HEK293 (cell line): ENCODE measurements at regions not wholly inside any gene's neighbourhood (a gene's known extent, or its start where the extent isn't known, plus 50 kb on each side); places are given as distances from the start of the nearest gene placed in this dataset.

Experiments used
- CTCF ChIA-PET: fragments of 350-600 bp; formaldehyde crosslinking; extraction: SDS; loops from one replicate; lab custom pipeline; 2021; ENCODE audit warnings: antibody characterized with exemption; lab: Yijun Ruan, JAX
- POLR2A ChIA-PET: fragments of 300-600 bp; formaldehyde crosslinking; extraction: SDS; loops from one replicate; lab custom pipeline; 2020; ENCODE audit warnings: antibody characterized with exemption, inconsistent platforms; lab: Yijun Ruan, JAX
- H3K27ac ChIP-seq: fragments of 200-500 bp; sonication (Bioruptor generic); 2 replicates; pipeline ENCODE4 v1.5.1; 2014; ENCODE audit warnings: low read depth, low read length, control low read depth, inconsistent platforms; ENCODE audit errors: extremely low read depth
- H3K36me3 ChIP-seq, 2 experiments: fragments of 200-500 bp in 1 of 2; sonication (Bioruptor generic) in 1 of 2; 1 replicate in 1 of 2; 2 replicates in 1 of 2; pipeline ENCODE4 v1.5.1; 2014 to 2017; ENCODE audit warnings: inconsistent platforms in 2 of 2, low read length in 2 of 2; ENCODE audit not compliant: control insufficient read depth in 2 of 2, insufficient read depth in 1 of 2
- H3K4me1 ChIP-seq: fragments of 200-500 bp; sonication (Bioruptor generic); 2 replicates; pipeline ENCODE4 v1.5.1; 2014; ENCODE audit warnings: mild to moderate bottlenecking, low read length, inconsistent platforms; ENCODE audit not compliant: control insufficient read depth, insufficient read depth
- H3K4me3 ChIP-seq: 2 replicates; pipeline ENCODE4 v1.5.1; 2011; ENCODE audit warnings: low read depth, mild to moderate bottlenecking, control low read depth, low read length, moderate library complexity
- H3K9me3 ChIP-seq: fragments of 200-500 bp; sonication (Bioruptor generic); 2 replicates; pipeline ENCODE4 v1.5.1; 2014; ENCODE audit warnings: low read depth, low read length, inconsistent platforms; ENCODE audit not compliant: control insufficient read depth, insufficient read depth
- SP7 ChIP-seq: fragments of 450-650 bp; formaldehyde crosslinking; IDR thresholded peaks from 2 replicates; pipeline ENCODE4 v1.5.1; 2016; ENCODE audit warnings: missing biosample characterization, missing genetic modification characterization
- TRIM28 ChIP-seq: IDR thresholded peaks from 2 replicates; pipeline ENCODE4 v1.6.1; 2011; ENCODE audit warnings: low read length, control low read depth, borderline replicate concordance
- ZBTB21 ChIP-seq: fragments of 450-650 bp; formaldehyde crosslinking; IDR thresholded peaks from 2 replicates; pipeline ENCODE4 v1.5.1; 2017; ENCODE audit warnings: missing biosample characterization, missing genetic modification characterization
- ZIC2 ChIP-seq: fragments of 450-650 bp; formaldehyde crosslinking; IDR thresholded peaks from 2 replicates; pipeline ENCODE4 v1.5.1; 2016; ENCODE audit warnings: missing biosample characterization, missing genetic modification characterization
- ZNF132 ChIP-seq: fragments of 450-650 bp; formaldehyde crosslinking; IDR thresholded peaks from 2 replicates; pipeline ENCODE4 v1.5.1; 2017; ENCODE audit warnings: missing biosample characterization, missing genetic modification characterization, borderline replicate concordance
- ZNF146 ChIP-seq: fragments of 450-650 bp; formaldehyde crosslinking; IDR thresholded peaks from 2 replicates; pipeline ENCODE4 v1.5.1; 2016; ENCODE audit warnings: missing biosample characterization, missing genetic modification characterization
- ZNF155 ChIP-seq: fragments of 450-650 bp; formaldehyde crosslinking; IDR thresholded peaks from 2 replicates; pipeline ENCODE4 v1.5.1; 2016; ENCODE audit warnings: missing biosample characterization, missing genetic modification characterization
- ZNF157 ChIP-seq: fragments of 450-650 bp; formaldehyde crosslinking; IDR thresholded peaks from 2 replicates; pipeline ENCODE4 v1.5.1; 2016; ENCODE audit warnings: missing biosample characterization, missing genetic modification characterization
- ZNF23 ChIP-seq: fragments of 450-650 bp; formaldehyde crosslinking; IDR thresholded peaks from 2 replicates; pipeline ENCODE4 v1.5.1; 2016; ENCODE audit warnings: missing biosample characterization, missing genetic modification characterization, borderline replicate concordance
- ZNF239 ChIP-seq: fragments of 450-650 bp; formaldehyde crosslinking; IDR thresholded peaks from 2 replicates; pipeline ENCODE4 v1.5.1; 2016; ENCODE audit warnings: missing biosample characterization, missing genetic modification characterization
- ZNF548 ChIP-seq: fragments of 450-650 bp; formaldehyde crosslinking; IDR thresholded peaks from 2 replicates; pipeline ENCODE4 v1.5.1; 2016; ENCODE audit warnings: missing biosample characterization, missing genetic modification characterization
- ZNF654 ChIP-seq: fragments of 450-650 bp; formaldehyde crosslinking; IDR thresholded peaks from 2 replicates; pipeline ENCODE4 v1.5.1; 2016; ENCODE audit warnings: low read depth, missing biosample characterization, missing genetic modification characterization
- ZNF701 ChIP-seq: fragments of 450-650 bp; formaldehyde crosslinking; IDR thresholded peaks from 2 replicates; pipeline ENCODE4 v1.5.1; 2016; ENCODE audit warnings: missing biosample characterization, missing genetic modification characterization
- ZNF837 ChIP-seq: fragments of 450-650 bp; formaldehyde crosslinking; IDR thresholded peaks from 2 replicates; pipeline ENCODE4 v1.5.1; 2016; ENCODE audit warnings: missing biosample characterization, missing genetic modification characterization
- ZNF843 ChIP-seq: fragments of 450-650 bp; formaldehyde crosslinking; IDR thresholded peaks from 2 replicates; pipeline ENCODE4 v1.5.1; 2016; ENCODE audit warnings: missing biosample characterization, missing genetic modification characterization
- ZXDB ChIP-seq: fragments of 450-650 bp; formaldehyde crosslinking; IDR thresholded peaks from 2 replicates; pipeline ENCODE4 v1.5.1; 2016; ENCODE audit warnings: missing biosample characterization, missing genetic modification characterization
- TF ChIP-seq, protein P1 (sequence below): fragments of 450-650 bp; formaldehyde crosslinking; IDR thresholded peaks from 2 replicates; pipeline ENCODE4 v1.5.1; 2017; ENCODE audit warnings: missing biosample characterization, missing genetic modification characterization
- TF ChIP-seq, protein P2 (sequence below): fragments of 450-650 bp; formaldehyde crosslinking; conservative IDR thresholded peaks from 2 replicates; pipeline ENCODE4 v1.5.1; 2016; ENCODE audit warnings: low read depth, missing biosample characterization, missing genetic modification characterization
- TF ChIP-seq, protein P3 (sequence below): fragments of 450-650 bp; formaldehyde crosslinking; IDR thresholded peaks from 2 replicates; pipeline ENCODE4 v1.5.1; 2016; ENCODE audit warnings: missing biosample characterization, missing genetic modification characterization, borderline replicate concordance
- TF ChIP-seq, protein P4 (sequence below): fragments of 450-650 bp; formaldehyde crosslinking; IDR thresholded peaks from 2 replicates; pipeline ENCODE4 v1.5.1; 2016; ENCODE audit warnings: missing biosample characterization, missing genetic modification characterization, borderline replicate concordance

DNA sequence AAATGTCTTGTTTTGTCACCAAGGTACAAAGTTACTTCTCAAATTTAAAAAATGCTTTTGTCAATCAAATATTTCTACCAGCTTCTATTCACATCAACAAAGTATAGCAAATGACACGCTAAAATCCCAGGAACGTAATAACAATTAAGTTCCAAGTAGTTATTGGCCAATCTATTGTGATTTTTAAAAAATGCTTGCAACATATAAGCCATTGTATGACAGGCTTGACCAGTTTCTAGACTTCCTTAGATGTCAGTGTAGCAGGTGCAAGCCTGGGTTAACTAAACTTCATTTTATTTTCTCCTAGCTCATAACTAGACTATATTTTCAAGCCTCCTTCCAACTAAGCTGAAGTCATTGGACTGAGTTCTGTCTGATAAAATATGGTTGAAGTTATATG lies 494.5 kb upstream of the PKN2 start (continued):
- TF ChIP-seq, protein P1, sequence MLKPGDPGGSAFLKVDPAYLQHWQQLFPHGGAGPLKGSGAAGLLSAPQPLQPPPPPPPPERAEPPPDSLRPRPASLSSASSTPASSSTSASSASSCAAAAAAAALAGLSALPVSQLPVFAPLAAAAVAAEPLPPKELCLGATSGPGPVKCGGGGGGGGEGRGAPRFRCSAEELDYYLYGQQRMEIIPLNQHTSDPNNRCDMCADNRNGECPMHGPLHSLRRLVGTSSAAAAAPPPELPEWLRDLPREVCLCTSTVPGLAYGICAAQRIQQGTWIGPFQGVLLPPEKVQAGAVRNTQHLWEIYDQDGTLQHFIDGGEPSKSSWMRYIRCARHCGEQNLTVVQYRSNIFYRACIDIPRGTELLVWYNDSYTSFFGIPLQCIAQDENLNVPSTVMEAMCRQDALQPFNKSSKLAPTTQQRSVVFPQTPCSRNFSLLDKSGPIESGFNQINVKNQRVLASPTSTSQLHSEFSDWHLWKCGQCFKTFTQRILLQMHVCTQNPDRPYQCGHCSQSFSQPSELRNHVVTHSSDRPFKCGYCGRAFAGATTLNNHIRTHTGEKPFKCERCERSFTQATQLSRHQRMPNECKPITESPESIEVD (tag by site-specific recombination) = no peak
- TF ChIP-seq, protein P2, sequence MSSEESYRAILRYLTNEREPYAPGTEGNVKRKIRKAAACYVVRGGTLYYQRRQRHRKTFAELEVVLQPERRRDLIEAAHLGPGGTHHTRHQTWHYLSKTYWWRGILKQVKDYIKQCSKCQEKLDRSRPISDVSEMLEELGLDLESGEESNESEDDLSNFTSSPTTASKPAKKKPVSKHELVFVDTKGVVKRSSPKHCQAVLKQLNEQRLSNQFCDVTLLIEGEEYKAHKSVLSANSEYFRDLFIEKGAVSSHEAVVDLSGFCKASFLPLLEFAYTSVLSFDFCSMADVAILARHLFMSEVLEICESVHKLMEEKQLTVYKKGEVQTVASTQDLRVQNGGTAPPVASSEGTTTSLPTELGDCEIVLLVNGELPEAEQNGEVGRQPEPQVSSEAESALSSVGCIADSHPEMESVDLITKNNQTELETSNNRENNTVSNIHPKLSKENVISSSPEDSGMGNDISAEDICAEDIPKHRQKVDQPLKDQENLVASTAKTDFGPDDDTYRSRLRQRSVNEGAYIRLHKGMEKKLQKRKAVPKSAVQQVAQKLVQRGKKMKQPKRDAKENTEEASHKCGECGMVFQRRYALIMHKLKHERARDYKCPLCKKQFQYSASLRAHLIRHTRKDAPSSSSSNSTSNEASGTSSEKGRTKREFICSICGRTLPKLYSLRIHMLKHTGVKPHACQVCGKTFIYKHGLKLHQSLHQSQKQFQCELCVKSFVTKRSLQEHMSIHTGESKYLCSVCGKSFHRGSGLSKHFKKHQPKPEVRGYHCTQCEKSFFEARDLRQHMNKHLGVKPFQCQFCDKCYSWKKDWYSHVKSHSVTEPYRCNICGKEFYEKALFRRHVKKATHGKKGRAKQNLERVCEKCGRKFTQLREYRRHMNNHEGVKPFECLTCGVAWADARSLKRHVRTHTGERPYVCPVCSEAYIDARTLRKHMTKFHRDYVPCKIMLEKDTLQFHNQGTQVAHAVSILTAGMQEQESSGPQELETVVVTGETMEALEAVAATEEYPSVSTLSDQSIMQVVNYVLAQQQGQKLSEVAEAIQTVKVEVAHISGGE (tag by site-specific recombination) = no peak
- TF ChIP-seq, all 188 proteins: peak for 0

DNA sequence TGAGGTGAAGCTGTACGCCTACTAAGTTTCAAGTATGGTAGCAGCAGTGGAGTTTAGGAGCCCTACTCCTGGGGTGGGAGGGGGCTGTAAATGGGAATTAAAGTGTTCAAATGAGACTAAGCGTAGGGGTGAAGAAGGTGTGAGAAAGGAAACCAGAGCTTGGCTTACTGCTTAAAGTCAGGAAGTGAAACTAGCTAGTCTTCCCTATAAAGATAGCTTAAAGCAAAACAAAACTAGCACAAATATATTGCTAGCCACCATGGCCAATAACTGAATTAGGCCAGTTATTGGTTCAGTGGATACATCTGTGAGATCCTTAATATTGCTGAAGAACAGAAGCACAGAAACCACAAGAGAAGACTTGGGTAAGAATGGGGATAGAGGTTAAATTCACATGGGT lies 492.2 kb upstream of the PKN2 start:
- CTCF ChIA-PET = interaction anchor here (1.7 kb wide), 1 partner anchor 12 kb away, joined by 9 read pairs; no protein-coding TSS in a partner anchor

DNA sequence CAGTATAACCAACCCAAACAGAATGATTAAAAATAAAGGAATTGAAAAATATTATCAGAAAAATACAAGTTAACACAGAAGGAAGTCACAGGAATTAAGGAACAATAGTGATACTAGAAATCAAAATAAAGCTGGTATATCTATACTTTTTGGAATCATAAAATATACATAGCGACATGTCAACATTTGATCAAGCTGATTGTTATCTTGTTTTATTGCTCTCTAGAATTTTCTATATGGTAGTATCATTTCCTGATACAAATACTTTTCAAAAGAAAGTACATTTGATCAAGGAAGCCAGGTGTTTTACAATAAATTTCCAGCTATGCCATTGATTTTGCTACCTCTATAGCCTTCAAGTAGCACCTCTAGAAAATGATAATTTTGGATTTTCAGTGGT lies 489.5 kb upstream of the PKN2 start:
- Histone ChIP-seq H3K4me1 (no peaks in the 10 kb centered on the region), H3K36me3 (no peaks in the 10 kb centered on the region), H3K27ac (no peak overlapping the region), H3K9me3 (no peaks in the 10 kb centered on the region), H3K4me3 (no peak overlapping the region)
- ChIA-PET POLR2A (no interaction called here), CTCF (interaction anchor here (0.6 to 1.5 kb wide), 4 partner anchors 9 to 867 kb away, joined by 3 to 6 read pairs (median 4); no protein-coding TSS in a partner anchor)
- TF ChIP-seq ZNF155 (no peak), ZNF157 (tag by site-specific recombination) (no peak), ZXDB (tag by site-specific recombination) (no peak), ZBTB21 (tag by site-specific recombination) (no peak), ZNF132 (tag by site-specific recombination) (no peak), TRIM28 (no peak), ZNF146 (tag by site-specific recombination) (no peak), SP7 (tag by site-specific recombination) (no peak), ZNF654 (tag by site-specific recombination) (no peak), ZNF837 (tag by site-specific recombination) (no peak), ZNF843 (tag by site-specific recombination) (no peak), ZIC2 (tag by site-specific recombination) (no peak), ZNF701 (tag by site-specific recombination) (no peak), ZNF548 (tag by site-specific recombination) (no peak), ZNF23 (tag by site-specific recombination) (no peak)
- TF ChIP-seq, protein P3, sequence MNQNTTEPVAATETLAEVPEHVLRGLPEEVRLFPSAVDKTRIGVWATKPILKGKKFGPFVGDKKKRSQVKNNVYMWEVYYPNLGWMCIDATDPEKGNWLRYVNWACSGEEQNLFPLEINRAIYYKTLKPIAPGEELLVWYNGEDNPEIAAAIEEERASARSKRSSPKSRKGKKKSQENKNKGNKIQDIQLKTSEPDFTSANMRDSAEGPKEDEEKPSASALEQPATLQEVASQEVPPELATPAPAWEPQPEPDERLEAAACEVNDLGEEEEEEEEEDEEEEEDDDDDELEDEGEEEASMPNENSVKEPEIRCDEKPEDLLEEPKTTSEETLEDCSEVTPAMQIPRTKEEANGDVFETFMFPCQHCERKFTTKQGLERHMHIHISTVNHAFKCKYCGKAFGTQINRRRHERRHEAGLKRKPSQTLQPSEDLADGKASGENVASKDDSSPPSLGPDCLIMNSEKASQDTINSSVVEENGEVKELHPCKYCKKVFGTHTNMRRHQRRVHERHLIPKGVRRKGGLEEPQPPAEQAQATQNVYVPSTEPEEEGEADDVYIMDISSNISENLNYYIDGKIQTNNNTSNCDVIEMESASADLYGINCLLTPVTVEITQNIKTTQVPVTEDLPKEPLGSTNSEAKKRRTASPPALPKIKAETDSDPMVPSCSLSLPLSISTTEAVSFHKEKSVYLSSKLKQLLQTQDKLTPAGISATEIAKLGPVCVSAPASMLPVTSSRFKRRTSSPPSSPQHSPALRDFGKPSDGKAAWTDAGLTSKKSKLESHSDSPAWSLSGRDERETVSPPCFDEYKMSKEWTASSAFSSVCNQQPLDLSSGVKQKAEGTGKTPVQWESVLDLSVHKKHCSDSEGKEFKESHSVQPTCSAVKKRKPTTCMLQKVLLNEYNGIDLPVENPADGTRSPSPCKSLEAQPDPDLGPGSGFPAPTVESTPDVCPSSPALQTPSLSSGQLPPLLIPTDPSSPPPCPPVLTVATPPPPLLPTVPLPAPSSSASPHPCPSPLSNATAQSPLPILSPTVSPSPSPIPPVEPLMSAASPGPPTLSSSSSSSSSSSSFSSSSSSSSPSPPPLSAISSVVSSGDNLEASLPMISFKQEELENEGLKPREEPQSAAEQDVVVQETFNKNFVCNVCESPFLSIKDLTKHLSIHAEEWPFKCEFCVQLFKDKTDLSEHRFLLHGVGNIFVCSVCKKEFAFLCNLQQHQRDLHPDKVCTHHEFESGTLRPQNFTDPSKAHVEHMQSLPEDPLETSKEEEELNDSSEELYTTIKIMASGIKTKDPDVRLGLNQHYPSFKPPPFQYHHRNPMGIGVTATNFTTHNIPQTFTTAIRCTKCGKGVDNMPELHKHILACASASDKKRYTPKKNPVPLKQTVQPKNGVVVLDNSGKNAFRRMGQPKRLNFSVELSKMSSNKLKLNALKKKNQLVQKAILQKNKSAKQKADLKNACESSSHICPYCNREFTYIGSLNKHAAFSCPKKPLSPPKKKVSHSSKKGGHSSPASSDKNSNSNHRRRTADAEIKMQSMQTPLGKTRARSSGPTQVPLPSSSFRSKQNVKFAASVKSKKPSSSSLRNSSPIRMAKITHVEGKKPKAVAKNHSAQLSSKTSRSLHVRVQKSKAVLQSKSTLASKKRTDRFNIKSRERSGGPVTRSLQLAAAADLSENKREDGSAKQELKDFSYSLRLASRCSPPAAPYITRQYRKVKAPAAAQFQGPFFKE = no peak
- TF ChIP-seq, protein P4, sequence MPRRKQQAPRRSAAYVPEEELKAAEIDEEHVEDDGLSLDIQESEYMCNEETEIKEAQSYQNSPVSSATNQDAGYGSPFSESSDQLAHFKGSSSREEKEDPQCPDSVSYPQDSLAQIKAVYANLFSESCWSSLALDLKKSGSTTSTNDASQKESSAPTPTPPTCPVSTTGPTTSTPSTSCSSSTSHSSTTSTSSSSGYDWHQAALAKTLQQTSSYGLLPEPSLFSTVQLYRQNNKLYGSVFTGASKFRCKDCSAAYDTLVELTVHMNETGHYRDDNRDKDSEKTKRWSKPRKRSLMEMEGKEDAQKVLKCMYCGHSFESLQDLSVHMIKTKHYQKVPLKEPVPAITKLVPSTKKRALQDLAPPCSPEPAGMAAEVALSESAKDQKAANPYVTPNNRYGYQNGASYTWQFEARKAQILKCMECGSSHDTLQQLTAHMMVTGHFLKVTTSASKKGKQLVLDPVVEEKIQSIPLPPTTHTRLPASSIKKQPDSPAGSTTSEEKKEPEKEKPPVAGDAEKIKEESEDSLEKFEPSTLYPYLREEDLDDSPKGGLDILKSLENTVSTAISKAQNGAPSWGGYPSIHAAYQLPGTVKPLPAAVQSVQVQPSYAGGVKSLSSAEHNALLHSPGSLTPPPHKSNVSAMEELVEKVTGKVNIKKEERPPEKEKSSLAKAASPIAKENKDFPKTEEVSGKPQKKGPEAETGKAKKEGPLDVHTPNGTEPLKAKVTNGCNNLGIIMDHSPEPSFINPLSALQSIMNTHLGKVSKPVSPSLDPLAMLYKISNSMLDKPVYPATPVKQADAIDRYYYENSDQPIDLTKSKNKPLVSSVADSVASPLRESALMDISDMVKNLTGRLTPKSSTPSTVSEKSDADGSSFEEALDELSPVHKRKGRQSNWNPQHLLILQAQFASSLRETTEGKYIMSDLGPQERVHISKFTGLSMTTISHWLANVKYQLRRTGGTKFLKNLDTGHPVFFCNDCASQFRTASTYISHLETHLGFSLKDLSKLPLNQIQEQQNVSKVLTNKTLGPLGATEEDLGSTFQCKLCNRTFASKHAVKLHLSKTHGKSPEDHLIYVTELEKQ (tag by site-specific recombination) = no peak

More for the DNA sequence above, 492.2 kb upstream of the PKN2 start:
- Histone ChIP-seq H3K27ac (no peak overlapping the region), H3K9me3 (no peaks in the 10 kb centered on the region), H3K4me3 (no peak overlapping the region), H3K4me1 (no peaks in the 10 kb centered on the region), H3K36me3 (no peaks in the 10 kb centered on the region)
- no peak for TF ChIP-seq ZNF239 (tag by site-specific recombination)
- POLR2A ChIA-PET = no interaction called here
